ENCODE measurements at regions not wholly inside any gene's neighbourhood (a gene's known extent, or its start where the extent isn't known, plus 50 kb on each side); places are given as distances from the start of the nearest gene placed in this dataset.
"Not testable (repeated sequence)": the region's sequence is repeated elsewhere in the genome, so short reads cannot be mapped to it uniquely, and the experiment has no call there.

DNA sequence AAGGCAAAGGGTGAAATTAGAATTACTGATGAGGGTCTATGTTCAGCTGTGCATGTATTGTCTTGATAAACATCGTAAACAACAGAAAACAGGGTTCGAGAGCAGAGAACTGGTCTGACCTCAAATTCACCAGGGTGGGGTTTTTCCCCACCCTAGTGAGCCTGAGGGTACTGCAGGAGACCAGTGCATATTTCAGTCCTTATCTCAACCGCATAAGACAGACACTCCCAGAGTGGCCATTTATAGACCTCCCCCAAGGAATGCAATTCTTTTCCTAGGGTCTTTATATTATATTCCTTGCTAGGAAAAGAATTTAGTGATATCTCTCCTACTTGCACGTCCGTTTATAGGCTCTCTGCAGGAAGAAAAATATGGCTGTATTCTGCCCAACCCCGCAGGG, 257.0 kb upstream of the OSR1 start:
- not testable (repeated sequence) for FAIRE-seq
- peaks cover 14% of the 10 kb centered on the region for H3K4me1 ChIP-seq (ENCODE audit: insufficient read depth, low read length)

DNA sequence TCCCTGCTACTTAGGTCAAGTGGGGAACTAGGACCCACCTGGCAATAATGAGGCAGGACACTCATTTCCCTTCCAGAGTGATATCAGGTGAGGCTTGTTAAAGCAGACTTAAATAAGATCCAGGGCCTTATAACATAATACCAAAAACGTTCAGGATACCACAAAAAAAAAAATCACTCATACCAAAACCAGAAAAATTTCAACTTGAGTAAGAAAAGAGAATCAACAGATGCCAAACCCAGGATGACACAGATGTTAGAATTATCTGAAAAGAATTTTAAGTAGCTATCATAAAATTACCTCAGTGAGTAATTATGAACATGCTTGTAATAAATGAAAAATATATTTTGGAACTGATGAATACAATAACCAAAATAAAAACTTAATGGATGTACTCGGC, 255.6 kb upstream of the OSR1 start:
- intact Hi-C loops (cut with micrococcal nuclease; ENCODE audit: unreplicated experiment) = no loop called here
- peaks cover 14% of the 10 kb centered on the region for H3K4me1 ChIP-seq (ENCODE audit: insufficient read depth, low read length)
- H3K79me2 ChIP-seq (ENCODE audit: insufficient read depth, low read length) = no peaks in the 10 kb centered on the region
- no TSS peak for BruUV-seq (replicated peaks)
- ChIA-PET POLR2A (no interaction called here), CTCF (ENCODE audit: low intra/inter-chr PET ratio, low total read pairs) (no interaction called here)
- peaks cover 31% of the 10 kb centered on the region for H3K9me3 ChIP-seq (ENCODE audit: low read length)
- in situ Hi-C loops (cut with HindIII; ENCODE audit: extremely low pct_ligation_motif_present, low pct_unique_long_range_greater_than_20kb) = no loop called here
- no peak overlapping the region for H3K9ac ChIP-seq (ENCODE audit: insufficient read depth, low read depth, low read length)
- no peaks in the 10 kb centered on the region for H4K20me1 ChIP-seq (ENCODE audit: insufficient read depth, low read length)
- no peak overlapping the region for H3K4me3 ChIP-seq (replicated peaks in 1 of 3; ENCODE audit: insufficient read depth in 1 of 3, low read depth in 2 of 3, low read length in 3 of 3)
- DNase-seq (ENCODE audit: low spot score) (no peak), ATAC-seq (no peak), FAIRE-seq (no peak)
- TF ChIP-seq ZFYVE20 (CRISPR knock-in tag; IDR thresholded peaks at IDR 0.05; ENCODE audit: borderline replicate concordance, low read depth) = no peak
- TF ChIP-seq, protein P1, sequence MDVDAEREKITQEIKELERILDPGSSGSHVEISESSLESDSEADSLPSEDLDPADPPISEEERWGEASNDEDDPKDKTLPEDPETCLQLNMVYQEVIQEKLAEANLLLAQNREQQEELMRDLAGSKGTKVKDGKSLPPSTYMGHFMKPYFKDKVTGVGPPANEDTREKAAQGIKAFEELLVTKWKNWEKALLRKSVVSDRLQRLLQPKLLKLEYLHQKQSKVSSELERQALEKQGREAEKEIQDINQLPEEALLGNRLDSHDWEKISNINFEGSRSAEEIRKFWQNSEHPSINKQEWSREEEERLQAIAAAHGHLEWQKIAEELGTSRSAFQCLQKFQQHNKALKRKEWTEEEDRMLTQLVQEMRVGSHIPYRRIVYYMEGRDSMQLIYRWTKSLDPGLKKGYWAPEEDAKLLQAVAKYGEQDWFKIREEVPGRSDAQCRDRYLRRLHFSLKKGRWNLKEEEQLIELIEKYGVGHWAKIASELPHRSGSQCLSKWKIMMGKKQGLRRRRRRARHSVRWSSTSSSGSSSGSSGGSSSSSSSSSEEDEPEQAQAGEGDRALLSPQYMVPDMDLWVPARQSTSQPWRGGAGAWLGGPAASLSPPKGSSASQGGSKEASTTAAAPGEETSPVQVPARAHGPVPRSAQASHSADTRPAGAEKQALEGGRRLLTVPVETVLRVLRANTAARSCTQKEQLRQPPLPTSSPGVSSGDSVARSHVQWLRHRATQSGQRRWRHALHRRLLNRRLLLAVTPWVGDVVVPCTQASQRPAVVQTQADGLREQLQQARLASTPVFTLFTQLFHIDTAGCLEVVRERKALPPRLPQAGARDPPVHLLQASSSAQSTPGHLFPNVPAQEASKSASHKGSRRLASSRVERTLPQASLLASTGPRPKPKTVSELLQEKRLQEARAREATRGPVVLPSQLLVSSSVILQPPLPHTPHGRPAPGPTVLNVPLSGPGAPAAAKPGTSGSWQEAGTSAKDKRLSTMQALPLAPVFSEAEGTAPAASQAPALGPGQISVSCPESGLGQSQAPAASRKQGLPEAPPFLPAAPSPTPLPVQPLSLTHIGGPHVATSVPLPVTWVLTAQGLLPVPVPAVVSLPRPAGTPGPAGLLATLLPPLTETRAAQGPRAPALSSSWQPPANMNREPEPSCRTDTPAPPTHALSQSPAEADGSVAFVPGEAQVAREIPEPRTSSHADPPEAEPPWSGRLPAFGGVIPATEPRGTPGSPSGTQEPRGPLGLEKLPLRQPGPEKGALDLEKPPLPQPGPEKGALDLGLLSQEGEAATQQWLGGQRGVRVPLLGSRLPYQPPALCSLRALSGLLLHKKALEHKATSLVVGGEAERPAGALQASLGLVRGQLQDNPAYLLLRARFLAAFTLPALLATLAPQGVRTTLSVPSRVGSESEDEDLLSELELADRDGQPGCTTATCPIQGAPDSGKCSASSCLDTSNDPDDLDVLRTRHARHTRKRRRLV (CRISPR knock-in tag; IDR thresholded peaks at IDR 0.05) = no peak
- TF ChIP-seq HDAC2 (CRISPR knock-in tag; IDR thresholded peaks at IDR 0.05) = no peak
- TF ChIP-seq, protein P2, sequence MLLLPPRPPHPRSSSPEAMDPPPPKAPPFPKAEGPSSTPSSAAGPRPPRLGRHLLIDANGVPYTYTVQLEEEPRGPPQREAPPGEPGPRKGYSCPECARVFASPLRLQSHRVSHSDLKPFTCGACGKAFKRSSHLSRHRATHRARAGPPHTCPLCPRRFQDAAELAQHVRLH (CRISPR knock-in tag; IDR thresholded peaks at IDR 0.05; ENCODE audit: borderline replicate concordance, low read depth) = no peak
- H3K4me2 ChIP-seq (ENCODE audit: low read depth, low read length) = no peak overlapping the region
- H3K27ac ChIP-seq (ENCODE audit: extremely low read length, insufficient read depth, low read length) = no peak overlapping the region
- no peaks in the 10 kb centered on the region for H3K36me3 ChIP-seq (replicated peaks in 1 of 2; ENCODE audit: control insufficient read depth in 1 of 2, insufficient read depth in 2 of 2, low read length in 2 of 2)
- no peaks in the 10 kb centered on the region for H3K27me3 ChIP-seq (ENCODE audit: control insufficient read depth in 1 of 2, insufficient read depth in 2 of 2, low read length in 2 of 2)
- 20% methylated on average over 2 of the region's 2 CpGs for WGBS (ENCODE audit: low lambda C conversion rate)
- no peak overlapping the region for H2AFZ ChIP-seq (ENCODE audit: low read length)

More for the DNA sequence above, 257.0 kb upstream of the OSR1 start:
- CTCF ChIA-PET (ENCODE audit: low intra/inter-chr PET ratio, low total read pairs); H3K4me2 ChIP-seq (ENCODE audit: low read depth, low read length); H3K27ac ChIP-seq (ENCODE audit: extremely low read length, insufficient read depth, low read length); DNase-seq (ENCODE audit: low spot score); H3K9ac ChIP-seq (ENCODE audit: insufficient read depth, low read depth, low read length); H3K36me3 ChIP-seq (replicated peaks in 1 of 2; ENCODE audit: control insufficient read depth in 1 of 2, insufficient read depth in 2 of 2, low read length in 2 of 2); H3K79me2 ChIP-seq (ENCODE audit: insufficient read depth, low read length); H3K27me3 ChIP-seq (ENCODE audit: control insufficient read depth in 1 of 2, insufficient read depth in 2 of 2, low read length in 2 of 2); H3K4me3 ChIP-seq (replicated peaks in 1 of 3; ENCODE audit: insufficient read depth in 1 of 3, low read depth in 2 of 3, low read length in 3 of 3); in situ Hi-C loops (cut with HindIII; ENCODE audit: extremely low pct_ligation_motif_present, low pct_unique_long_range_greater_than_20kb); BruUV-seq (replicated peaks); H2AFZ ChIP-seq (ENCODE audit: low read length); POLR2A ChIA-PET; intact Hi-C loops (cut with micrococcal nuclease; ENCODE audit: unreplicated experiment); ATAC-seq; H4K20me1 ChIP-seq (ENCODE audit: insufficient read depth, low read length): not testable (repeated sequence)
- 46% methylated on average over 6 of the region's 6 CpGs for WGBS (ENCODE audit: low lambda C conversion rate)
- peaks cover 32% of the 10 kb centered on the region for H3K9me3 ChIP-seq (ENCODE audit: low read length)

Data from HepG2 (cell line).